PC-9 (cell line): ENCODE measurements at regions not wholly inside any gene's neighbourhood (a gene's known extent, or its start where the extent isn't known, plus 50 kb on each side); places are given as distances from the start of the nearest gene placed in this dataset.

ENCODE experiments used
- BruUV-seq: library from RNA; stranded (reverse); fragments of 400-500 nt; replicated peaks from 2 replicates; lab custom pipeline; 2021; lab: Mats Ljungman, UMichigan
- CTCF ChIA-PET: fragments of 300-600 bp; sonication (Branson Sonifier 250); formaldehyde crosslinking; loops from one replicate; lab custom pipeline; 2022; ENCODE audit warnings: antibody characterized with exemption; lab: Charles Lee
- POLR2A ChIA-PET: fragments of 300-600 bp; sonication (Branson Sonifier 250); formaldehyde crosslinking; loops from one replicate; lab custom pipeline; 2022; ENCODE audit warnings: antibody characterized with exemption; ENCODE audit not compliant: unreplicated experiment; lab: Charles Lee
- DNase-seq, 2 experiments: peaks; one replicate each; pipeline versions ENCODE4 v3.0.0 to v3.0.0-alpha.2; 2015 to 2022; ENCODE audit warnings: mixed read lengths in 1 of 2
- H2AFZ ChIP-seq: fragments of 200-600 bp; sonication (generic); 2 replicates; pipeline ENCODE4 v1.8.1; 2017; ENCODE audit warnings: antibody characterized with exemption
- H3F3A ChIP-seq: fragments of 200-600 bp; sonication (generic); 2 replicates; pipeline ENCODE4 v1.8.1; 2017; ENCODE audit warnings: antibody characterized with exemption, mild to moderate bottlenecking, low read depth; ENCODE audit not compliant: insufficient read depth
- H3K27ac ChIP-seq: fragments of 200-600 bp; sonication (generic); 2 replicates; pipeline ENCODE4 v1.6.1; 2016; ENCODE audit warnings: mixed run types
- H3K27me3 ChIP-seq: fragments of 200-600 bp; sonication (generic); 2 replicates; pipeline ENCODE4 v1.6.1; 2016; ENCODE audit warnings: low read depth, mixed run types; ENCODE audit not compliant: insufficient read depth
- H3K36me3 ChIP-seq: fragments of 200-600 bp; sonication (generic); 2 replicates; pipeline ENCODE4 v1.6.1; 2016; ENCODE audit warnings: low read depth, mixed run types
- H3K4me1 ChIP-seq: fragments of 200-600 bp; sonication (generic); replicated peaks from 2 replicates; pipeline ENCODE4 v1.6.1; 2016; ENCODE audit warnings: mixed run types; ENCODE audit not compliant: insufficient read depth
- H3K4me2 ChIP-seq: fragments of 200-600 bp; sonication (generic); 2 replicates; pipeline ENCODE4 v1.6.1; 2017; ENCODE audit warnings: mixed run types
- H3K4me3 ChIP-seq: fragments of 200-600 bp; sonication (generic); 2 replicates; pipeline ENCODE4 v1.6.1; 2016; ENCODE audit warnings: mixed run types
- H3K79me2 ChIP-seq: fragments of 200-600 bp; sonication (generic); 2 replicates; pipeline ENCODE4 v1.6.1; 2017; ENCODE audit warnings: low read depth, mixed run types
- H3K9me2 ChIP-seq: fragments of 200-600 bp; sonication (generic); 2 replicates; pipeline ENCODE4 v1.8.1; 2017; ENCODE audit warnings: mild to moderate bottlenecking; ENCODE audit not compliant: insufficient read depth
- H3K9me3 ChIP-seq: fragments of 200-600 bp; sonication (generic); 2 replicates; pipeline ENCODE4 v1.8.1; 2016; ENCODE audit warnings: low read depth; ENCODE audit not compliant: insufficient read depth
- H4K20me1 ChIP-seq: fragments of 200-600 bp; sonication (generic); 2 replicates; pipeline ENCODE4 v1.8.1; 2017; ENCODE audit not compliant: insufficient read depth
- EZH2 ChIP-seq: fragments of 200-600 bp; sonication (generic); IDR thresholded peaks from 2 replicates; pipeline ENCODE4 v1.8.0; 2017; ENCODE audit warnings: antibody characterized with exemption, low read depth
- intact Hi-C: fragments of 100-400 bp; cut with micrococcal nuclease; formaldehyde crosslinking; loops from one replicate; pipeline ENCODE4 v1.10.0; 2022; ENCODE audit not compliant: unreplicated experiment
- TF ChIP-seq, protein P1 (sequence below): fragments of 200-600 bp; sonication (generic); conservative IDR thresholded peaks from 2 replicates; pipeline ENCODE4 v1.6.1; 2017; ENCODE audit warnings: mixed run types, antibody characterized with exemption, mild to moderate bottlenecking, moderate library complexity

DNA sequence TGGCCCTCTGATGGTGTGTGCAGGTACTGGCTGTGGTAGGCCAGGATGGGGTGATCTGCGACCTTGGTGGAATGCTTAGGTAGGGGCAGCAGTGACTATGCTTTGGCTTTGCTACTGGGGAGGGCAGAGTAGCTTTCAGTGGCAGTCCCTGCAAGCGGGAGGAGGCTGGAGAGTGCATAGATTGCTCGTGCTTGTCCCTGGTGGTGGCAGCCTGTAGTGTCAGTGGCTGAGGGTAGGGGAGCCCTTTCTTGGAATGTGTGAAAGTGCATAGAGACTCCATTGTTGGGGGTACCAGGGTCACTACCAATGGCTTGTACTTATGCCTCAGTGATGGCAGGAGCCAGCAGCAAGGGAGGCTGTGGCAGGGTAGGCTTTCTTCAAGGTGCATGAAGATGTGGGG, 582.6 kb downstream of the MRPL39 start:
- H3K4me2 ChIP-seq: no peak overlapping the region
- no peak for DNase-seq
- H3K9me3 ChIP-seq: no peaks in the 10 kb centered on the region
- H4K20me1 ChIP-seq: no peaks in the 10 kb centered on the region
- no peak overlapping the region for H2AFZ ChIP-seq
- intact Hi-C loops: no loop called here
- no TSS peak for BruUV-seq
- H3K9me2 ChIP-seq: no peaks in the 10 kb centered on the region
- H3K27me3 ChIP-seq: no peaks in the 10 kb centered on the region
- H3K36me3 ChIP-seq: no peaks in the 10 kb centered on the region
- H3F3A ChIP-seq: no peaks in the 10 kb centered on the region
- H3K4me1 ChIP-seq: no peaks in the 10 kb centered on the region
- CTCF ChIA-PET: no interaction called here
- no peak overlapping the region for H3K27ac ChIP-seq
- H3K79me2 ChIP-seq: no peaks in the 10 kb centered on the region
- POLR2A ChIA-PET: no interaction called here
- H3K4me3 ChIP-seq: no peak overlapping the region
- TF ChIP-seq, protein P1, sequence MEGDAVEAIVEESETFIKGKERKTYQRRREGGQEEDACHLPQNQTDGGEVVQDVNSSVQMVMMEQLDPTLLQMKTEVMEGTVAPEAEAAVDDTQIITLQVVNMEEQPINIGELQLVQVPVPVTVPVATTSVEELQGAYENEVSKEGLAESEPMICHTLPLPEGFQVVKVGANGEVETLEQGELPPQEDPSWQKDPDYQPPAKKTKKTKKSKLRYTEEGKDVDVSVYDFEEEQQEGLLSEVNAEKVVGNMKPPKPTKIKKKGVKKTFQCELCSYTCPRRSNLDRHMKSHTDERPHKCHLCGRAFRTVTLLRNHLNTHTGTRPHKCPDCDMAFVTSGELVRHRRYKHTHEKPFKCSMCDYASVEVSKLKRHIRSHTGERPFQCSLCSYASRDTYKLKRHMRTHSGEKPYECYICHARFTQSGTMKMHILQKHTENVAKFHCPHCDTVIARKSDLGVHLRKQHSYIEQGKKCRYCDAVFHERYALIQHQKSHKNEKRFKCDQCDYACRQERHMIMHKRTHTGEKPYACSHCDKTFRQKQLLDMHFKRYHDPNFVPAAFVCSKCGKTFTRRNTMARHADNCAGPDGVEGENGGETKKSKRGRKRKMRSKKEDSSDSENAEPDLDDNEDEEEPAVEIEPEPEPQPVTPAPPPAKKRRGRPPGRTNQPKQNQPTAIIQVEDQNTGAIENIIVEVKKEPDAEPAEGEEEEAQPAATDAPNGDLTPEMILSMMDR: no peak
- no peak for TF ChIP-seq EZH2

DNA sequence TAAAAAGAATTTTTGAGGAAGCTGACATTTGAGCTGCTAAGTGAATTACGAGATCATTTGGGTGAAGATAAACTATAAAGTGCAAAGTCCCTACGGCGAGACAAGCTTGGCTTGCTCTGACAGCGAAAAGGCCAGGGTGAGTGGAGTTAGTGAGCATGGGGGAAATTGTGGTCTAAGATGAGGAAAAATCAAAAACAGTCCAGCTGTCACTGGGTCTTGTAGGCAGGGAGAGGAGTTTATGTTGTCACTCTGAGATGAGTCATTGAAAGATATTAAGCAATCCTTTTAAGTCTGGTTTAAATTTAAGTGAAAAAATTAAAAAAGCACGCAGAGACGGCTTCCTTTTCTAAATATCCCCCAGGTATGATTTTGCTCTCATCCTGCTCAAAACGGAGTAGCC, 601.9 kb downstream of the MRPL39 start:
- no TSS peak for BruUV-seq
- Histone ChIP-seq H3K9me3 (no peaks in the 10 kb centered on the region), H3K4me2 (no peak overlapping the region), H2AFZ (no peak overlapping the region), H3K27ac (no peak overlapping the region), H4K20me1 (no peaks in the 10 kb centered on the region), H3K79me2 (no peaks in the 10 kb centered on the region), H3K9me2 (no peaks in the 10 kb centered on the region), H3K4me3 (no peak overlapping the region), H3K27me3 (no peaks in the 10 kb centered on the region), H3K4me1 (no peaks in the 10 kb centered on the region), H3F3A (no peaks in the 10 kb centered on the region), H3K36me3 (no peaks in the 10 kb centered on the region)
- no peak for TF ChIP-seq EZH2
- TF ChIP-seq, protein P1: no peak
- intact Hi-C loops: no loop called here
- DNase-seq: no peak
- CTCF ChIA-PET: no interaction called here
- POLR2A ChIA-PET: no interaction called here

DNA sequence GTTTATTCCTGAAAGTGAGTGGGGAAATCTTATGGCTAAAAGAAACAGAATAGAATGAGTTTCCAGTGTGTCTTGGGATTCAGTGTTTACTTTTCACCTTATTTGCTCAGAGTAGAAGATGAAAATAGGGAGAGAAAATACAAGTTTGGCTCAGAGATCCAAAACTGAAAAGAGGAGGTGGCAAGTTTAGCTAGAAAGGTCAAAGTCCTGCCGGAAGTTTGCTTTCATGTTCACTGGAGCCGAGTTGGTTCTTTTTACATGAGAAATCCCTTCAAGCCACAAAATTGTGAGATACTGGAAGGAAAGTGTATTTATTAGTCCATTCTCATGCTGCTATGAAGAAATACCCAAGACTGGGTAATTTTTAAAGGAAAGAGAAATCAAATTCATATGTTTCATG, 604.6 kb downstream of the MRPL39 start:
- intact Hi-C loops: no loop called here
- Histone ChIP-seq H4K20me1 (no peaks in the 10 kb centered on the region), H3K79me2 (no peaks in the 10 kb centered on the region), H3K27me3 (no peaks in the 10 kb centered on the region), H3K4me1 (no peaks in the 10 kb centered on the region), H3K4me2 (no peak overlapping the region), H3K36me3 (no peaks in the 10 kb centered on the region), H3K9me3 (no peaks in the 10 kb centered on the region), H3K9me2 (no peaks in the 10 kb centered on the region), H3K27ac (no peak overlapping the region), H2AFZ (no peak overlapping the region), H3F3A (no peaks in the 10 kb centered on the region), H3K4me3 (no peak overlapping the region)
- no peak for DNase-seq
- no TSS peak for BruUV-seq
- ChIA-PET POLR2A (no interaction called here), CTCF (no interaction called here)
- no peak for TF ChIP-seq EZH2
- TF ChIP-seq, protein P1: no peak
